ENCODE measurements at regions not wholly inside any gene's neighbourhood (a gene's known extent, or its start where the extent isn't known, plus 50 kb on each side); places are given as distances from the start of the nearest gene placed in this dataset.

GRCh38 chr13:85266771-85267170 lies 532.4 kb downstream of the SLITRK6 start:
- 62 to 90% methylated on average over 2 of the region's 2 CpGs for WGBS, 2 donors
- DNase-seq: no peak
- H3K36me3 ChIP-seq: no peaks in the 10 kb centered on the region
- H3K27me3 ChIP-seq: no peaks in the 10 kb centered on the region
- no peaks in the 10 kb centered on the region for H3K4me1 ChIP-seq
- H3K4me3 ChIP-seq: no peak overlapping the region
- no peak for TF ChIP-seq EP300 (IDR thresholded peaks at IDR 0.05)
- no peak for TF ChIP-seq CTCF (IDR thresholded peaks at IDR 0.05)
- no peak for ATAC-seq (ENCODE audit: low FRiP score in 2 of 2)
- H3K9me3 ChIP-seq: no peaks in the 10 kb centered on the region
- H3K27ac ChIP-seq: no peak overlapping the region

DNA sequence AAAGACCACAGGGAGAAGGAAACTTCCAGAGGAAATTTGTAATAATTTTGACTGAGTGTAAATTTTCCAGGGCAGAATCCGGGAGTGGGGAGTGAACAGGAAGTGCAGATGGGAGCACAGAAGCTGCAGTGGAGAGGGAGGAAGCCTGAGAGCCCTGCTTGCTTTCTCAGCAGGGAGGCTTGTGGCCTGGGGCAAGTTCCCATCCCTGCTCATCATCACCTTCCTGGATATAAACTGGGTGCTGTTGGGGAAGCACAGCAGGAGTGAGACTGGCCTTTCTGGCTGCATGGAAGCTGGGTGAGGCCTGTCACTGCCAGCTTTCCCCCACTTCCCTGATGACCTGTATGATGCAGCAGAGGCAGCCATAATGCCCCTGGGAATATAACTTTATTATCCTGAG lies 532.9 kb downstream of the SLITRK6 start:
- no peak for ATAC-seq (ENCODE audit: low FRiP score in 2 of 2)

GRCh38 chr13:85265296-85265695 lies 533.9 kb downstream of the SLITRK6 start:
- TF ChIP-seq POLR2A (IDR thresholded peaks at IDR 0.05): no peak
- no peak for TF ChIP-seq POLR2AphosphoS5 (IDR thresholded peaks at IDR 0.05)
- no peak for TF ChIP-seq CTCF (IDR thresholded peaks at IDR 0.05)
- TF ChIP-seq EP300 (IDR thresholded peaks at IDR 0.05): no peak
- Histone ChIP-seq H3K27me3 (no peaks in the 10 kb centered on the region), H3K9me3 (no peaks in the 10 kb centered on the region), H3K36me3 (no peaks in the 10 kb centered on the region), H3K27ac (no peak overlapping the region), H3K4me3 (no peak overlapping the region), H3K4me1 (no peaks in the 10 kb centered on the region)
- ATAC-seq (ENCODE audit: low FRiP score in 2 of 2) (no peak), DNase-seq (no peak)
- 93 to 96% methylated on average over 3 of the region's 3 CpGs for WGBS, 2 donors

More for the DNA sequence above, 532.9 kb downstream of the SLITRK6 start:
- WGBS, 2 donors: 24 to 45% methylated on average over 1 of the region's 1 CpG
- H3K4me3 ChIP-seq: no peak overlapping the region
- H3K9me3 ChIP-seq: no peaks in the 10 kb centered on the region
- no peak for DNase-seq
- no peak overlapping the region for H3K27ac ChIP-seq
- no peaks in the 10 kb centered on the region for H3K36me3 ChIP-seq
- TF ChIP-seq EP300 (IDR thresholded peaks at IDR 0.05): no peak
- no peak for TF ChIP-seq POLR2AphosphoS5 (IDR thresholded peaks at IDR 0.05)
- TF ChIP-seq CTCF (IDR thresholded peaks at IDR 0.05): no peak
- TF ChIP-seq POLR2A (IDR thresholded peaks at IDR 0.05): no peak
- H3K27me3 ChIP-seq: no peaks in the 10 kb centered on the region
- H3K4me1 ChIP-seq: no peaks in the 10 kb centered on the region

GRCh38 chr13:85262499-85262898 lies 536.7 kb downstream of the SLITRK6 start:
- ATAC-seq (ENCODE audit: low FRiP score in 2 of 2): no peak
- Histone ChIP-seq H3K27ac (no peak overlapping the region), H3K4me1 (no peaks in the 10 kb centered on the region), H3K9me3 (no peaks in the 10 kb centered on the region), H3K36me3 (no peaks in the 10 kb centered on the region), H3K4me3 (no peak overlapping the region), H3K27me3 (no peaks in the 10 kb centered on the region)
- 84 to 89% methylated on average over 2 of the region's 2 CpGs for WGBS, 2 donors
- DNase-seq: no peak
- TF ChIP-seq POLR2AphosphoS5 (IDR thresholded peaks at IDR 0.05) (no peak), EP300 (IDR thresholded peaks at IDR 0.05) (no peak), CTCF (IDR thresholded peaks at IDR 0.05) (no peak), POLR2A (IDR thresholded peaks at IDR 0.05) (no peak)

- Histone ChIP-seq H3K4me3 (no peak overlapping the region), H3K27ac (no peak overlapping the region), H3K36me3 (no peaks in the 10 kb centered on the region), H3K9me3 (no peaks in the 10 kb centered on the region), H3K4me1 (no peaks in the 10 kb centered on the region), H3K27me3 (no peaks in the 10 kb centered on the region)
- TF ChIP-seq POLR2AphosphoS5 (IDR thresholded peaks at IDR 0.05) (no peak), POLR2A (IDR thresholded peaks at IDR 0.05) (no peak), EP300 (IDR thresholded peaks at IDR 0.05) (no peak), CTCF (IDR thresholded peaks at IDR 0.05) (peak in 2 of 6 experiments; percentile 13 to 30)
- no peak for ATAC-seq (ENCODE audit: low FRiP score in 2 of 2)
- 18 to 24% methylated on average over 1 of the region's 1 CpG for WGBS, 2 donors
- DNase-seq: no peak
Observed at GRCh38 chr13:85261757-85262346, 537.4 kb downstream of the SLITRK6 start.

Measured in upper lobe of left lung (tissue), 6 donors.